Smooth muscle cell (in vitro differentiated cells): ENCODE measurements at regions not wholly inside any gene's neighbourhood (a gene's known extent, or its start where the extent isn't known, plus 50 kb on each side); places are given as distances from the start of the nearest gene placed in this dataset.

Source experiments
- DNase-seq: peaks from one replicate; lab custom pipeline; 2025; ENCODE audit not compliant: unreplicated experiment; lab: John Stamatoyannopoulos, UW
- H2AFZ ChIP-seq: fragments of 200-600 bp; sonication (generic); 2 replicates; pipeline ENCODE4 v1.6.0; 2016; ENCODE audit warnings: antibody characterized with exemption, low read depth, mild to moderate bottlenecking
- H3F3A ChIP-seq: fragments of 200-600 bp; sonication (generic); 2 replicates; pipeline ENCODE4 v1.6.0; 2017; ENCODE audit warnings: antibody characterized with exemption, low read depth
- H3K27ac ChIP-seq: fragments of 200-600 bp; sonication (generic); 2 replicates; pipeline ENCODE4 v1.5.1; 2016; ENCODE audit warnings: low read depth, mild to moderate bottlenecking
- H3K27me3 ChIP-seq: fragments of 200-600 bp; sonication (generic); 2 replicates; pipeline ENCODE4 v1.6.1; 2016; ENCODE audit warnings: low read depth, mild to moderate bottlenecking
- H3K36me3 ChIP-seq: fragments of 200-600 bp; sonication (generic); 2 replicates; pipeline ENCODE4 v1.5.1; 2016; ENCODE audit warnings: low read depth
- H3K4me1 ChIP-seq: fragments of 200-600 bp; sonication (generic); 2 replicates; pipeline ENCODE4 v1.5.1; 2016; ENCODE audit warnings: low read depth
- H3K4me2 ChIP-seq: fragments of 200-600 bp; sonication (generic); 2 replicates; pipeline ENCODE4 v1.6.0; 2016; ENCODE audit warnings: mild to moderate bottlenecking
- H3K4me3 ChIP-seq: fragments of 200-600 bp; sonication (generic); 2 replicates; pipeline ENCODE4 v1.5.1; 2016; ENCODE audit warnings: mild to moderate bottlenecking
- H3K79me2 ChIP-seq: fragments of 200-600 bp; sonication (generic); 2 replicates; pipeline ENCODE4 v1.6.0; 2016; ENCODE audit warnings: low read depth, mild to moderate bottlenecking
- H3K9ac ChIP-seq: fragments of 200-600 bp; sonication (generic); 2 replicates; pipeline ENCODE4 v1.6.0; 2016; ENCODE audit warnings: low read depth
- H3K9me3 ChIP-seq: fragments of 200-600 bp; sonication (generic); replicated peaks from 2 replicates; pipeline ENCODE4 v1.5.1; 2016; ENCODE audit warnings: low read depth
- H4K20me1 ChIP-seq: fragments of 200-600 bp; sonication (generic); 2 replicates; pipeline ENCODE4 v1.6.0; 2016; ENCODE audit warnings: low read depth
- WGBS: methylation state at CpG from one replicate; pipeline ENCODE4 v1.1.7; 2016; ENCODE audit warnings: low lambda C conversion rate; 5-methylcytosine and 5-hydroxymethylcytosine counted together
- TF ChIP-seq, protein P1 (sequence below): fragments of 200-600 bp; sonication (generic); IDR thresholded peaks from 2 replicates; pipeline ENCODE4 v1.5.1; 2017; ENCODE audit warnings: borderline replicate concordance, mild to moderate bottlenecking, antibody characterized with exemption; ENCODE audit not compliant: insufficient read depth, poor library complexity, severe bottlenecking

DNA sequence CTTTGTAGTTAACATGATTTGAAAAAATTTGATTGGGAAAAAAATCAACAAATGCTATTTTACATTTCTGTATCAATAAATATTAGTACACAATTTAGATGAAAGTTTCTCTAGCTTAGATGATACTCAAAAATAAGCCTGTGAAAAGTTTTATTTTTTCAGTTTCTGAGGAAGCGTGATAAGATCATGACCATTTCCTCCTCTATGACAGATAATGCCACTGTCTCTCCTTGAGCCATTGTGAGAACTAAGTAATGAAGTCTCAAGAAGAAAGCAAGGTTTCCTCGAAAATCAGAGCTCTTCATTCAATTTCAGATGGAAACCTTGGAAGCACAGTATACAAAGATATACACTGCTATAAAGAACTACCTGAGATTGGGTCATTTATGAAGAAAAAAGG lies 395.0 kb downstream of the HDGFL1 start:
- Histone ChIP-seq H3K27me3 (no peaks in the 10 kb centered on the region), H4K20me1 (no peaks in the 10 kb centered on the region)
- DNase-seq = no peak

DNA sequence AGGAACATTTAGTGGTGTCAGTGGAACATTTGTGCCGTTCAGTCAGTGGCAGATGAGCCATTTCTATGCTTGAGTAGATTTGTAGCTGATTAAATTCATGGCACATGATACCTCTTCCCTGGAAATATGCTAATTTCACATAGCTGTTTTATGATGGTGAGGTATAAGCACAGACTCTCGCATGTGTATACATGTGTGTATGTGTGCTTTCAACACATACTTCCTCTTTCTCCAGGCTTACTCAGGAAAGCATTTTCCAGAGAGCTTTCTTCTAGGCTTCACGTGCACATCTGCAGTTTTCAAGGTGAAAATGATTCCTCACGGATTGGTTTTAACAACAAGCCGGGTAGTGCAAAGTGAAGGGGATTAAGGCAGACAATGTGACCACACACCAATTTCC lies 396.5 kb downstream of the HDGFL1 start:
- H2AFZ ChIP-seq = no peak overlapping the region
- H3K79me2 ChIP-seq = no peaks in the 10 kb centered on the region
- no peak overlapping the region for H3K9ac ChIP-seq
- H3K4me1 ChIP-seq = no peaks in the 10 kb centered on the region
- TF ChIP-seq, protein P1, sequence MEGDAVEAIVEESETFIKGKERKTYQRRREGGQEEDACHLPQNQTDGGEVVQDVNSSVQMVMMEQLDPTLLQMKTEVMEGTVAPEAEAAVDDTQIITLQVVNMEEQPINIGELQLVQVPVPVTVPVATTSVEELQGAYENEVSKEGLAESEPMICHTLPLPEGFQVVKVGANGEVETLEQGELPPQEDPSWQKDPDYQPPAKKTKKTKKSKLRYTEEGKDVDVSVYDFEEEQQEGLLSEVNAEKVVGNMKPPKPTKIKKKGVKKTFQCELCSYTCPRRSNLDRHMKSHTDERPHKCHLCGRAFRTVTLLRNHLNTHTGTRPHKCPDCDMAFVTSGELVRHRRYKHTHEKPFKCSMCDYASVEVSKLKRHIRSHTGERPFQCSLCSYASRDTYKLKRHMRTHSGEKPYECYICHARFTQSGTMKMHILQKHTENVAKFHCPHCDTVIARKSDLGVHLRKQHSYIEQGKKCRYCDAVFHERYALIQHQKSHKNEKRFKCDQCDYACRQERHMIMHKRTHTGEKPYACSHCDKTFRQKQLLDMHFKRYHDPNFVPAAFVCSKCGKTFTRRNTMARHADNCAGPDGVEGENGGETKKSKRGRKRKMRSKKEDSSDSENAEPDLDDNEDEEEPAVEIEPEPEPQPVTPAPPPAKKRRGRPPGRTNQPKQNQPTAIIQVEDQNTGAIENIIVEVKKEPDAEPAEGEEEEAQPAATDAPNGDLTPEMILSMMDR = no peak
- no peak for DNase-seq
- no peak overlapping the region for H3K4me3 ChIP-seq
- no peak overlapping the region for H3K27ac ChIP-seq
- H3K9me3 ChIP-seq = no peaks in the 10 kb centered on the region
- 75% methylated on average over 5 of the region's 5 CpGs for WGBS
- no peak overlapping the region for H3K4me2 ChIP-seq
- no peaks in the 10 kb centered on the region for H4K20me1 ChIP-seq
- no peaks in the 10 kb centered on the region for H3K27me3 ChIP-seq
- no peaks in the 10 kb centered on the region for H3F3A ChIP-seq
- H3K36me3 ChIP-seq = no peaks in the 10 kb centered on the region

More for the DNA sequence above, 395.0 kb downstream of the HDGFL1 start:
- Histone ChIP-seq H3K4me1 (no peaks in the 10 kb centered on the region), H3K36me3 (no peaks in the 10 kb centered on the region), H3K79me2 (no peaks in the 10 kb centered on the region), H3K4me2 (no peak overlapping the region), H3F3A (no peaks in the 10 kb centered on the region), H3K9ac (no peak overlapping the region), H3K9me3 (no peaks in the 10 kb centered on the region), H3K27ac (no peak overlapping the region), H2AFZ (no peak overlapping the region), H3K4me3 (no peak overlapping the region)
- 92% methylated on average over 2 of the region's 2 CpGs for WGBS
- TF ChIP-seq, protein P1 = no peak

DNA sequence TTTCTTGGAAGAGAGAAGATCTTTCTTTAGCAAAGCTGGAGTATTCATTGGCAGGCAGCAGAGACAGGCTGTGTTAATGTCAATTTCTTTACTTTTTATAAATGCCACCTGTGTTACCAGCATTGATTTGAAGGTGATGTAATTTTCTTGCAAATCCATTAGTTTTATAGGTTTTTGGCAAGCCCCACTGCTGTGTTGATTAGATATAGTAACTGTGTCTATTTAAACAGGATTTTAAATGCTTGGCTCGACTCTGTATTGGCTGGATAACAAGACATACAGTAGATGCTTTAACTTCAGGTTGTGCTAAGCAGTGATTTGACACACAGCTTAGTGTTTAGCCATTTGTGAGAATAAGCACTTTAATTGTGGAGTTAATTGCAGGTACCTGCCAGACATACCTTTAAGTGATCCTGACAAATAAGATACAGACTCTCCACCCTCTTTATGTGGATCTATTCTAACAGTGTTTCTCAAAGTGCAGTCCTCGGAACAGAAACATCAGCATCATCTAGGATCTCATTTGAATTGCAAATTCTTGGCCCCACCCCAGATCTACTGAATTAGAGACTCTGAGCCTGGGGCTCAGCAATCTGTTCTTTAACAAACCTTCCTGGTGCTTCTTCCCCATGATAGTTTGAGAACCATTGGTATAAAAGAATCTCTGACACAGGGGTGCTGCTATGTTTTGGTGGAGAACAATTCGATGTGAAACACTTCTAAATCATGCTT lies 397.5 kb downstream of the HDGFL1 start:
- H3K27me3 ChIP-seq = no peaks in the 10 kb centered on the region
- DNase-seq = no peak
- H3K9me3 ChIP-seq = no peaks in the 10 kb centered on the region
- no peak overlapping the region for H3K4me2 ChIP-seq
- H2AFZ ChIP-seq = no peak overlapping the region
- no peaks in the 10 kb centered on the region for H3K79me2 ChIP-seq
- TF ChIP-seq, protein P1 = no peak
- no peak overlapping the region for H3K27ac ChIP-seq
- WGBS = 85% methylated on average over 3 of the region's 3 CpGs
- H4K20me1 ChIP-seq = no peaks in the 10 kb centered on the region
- no peaks in the 10 kb centered on the region for H3F3A ChIP-seq
- H3K9ac ChIP-seq = no peak overlapping the region
- no peaks in the 10 kb centered on the region for H3K4me1 ChIP-seq
- H3K4me3 ChIP-seq = no peak overlapping the region
- no peaks in the 10 kb centered on the region for H3K36me3 ChIP-seq

DNA sequence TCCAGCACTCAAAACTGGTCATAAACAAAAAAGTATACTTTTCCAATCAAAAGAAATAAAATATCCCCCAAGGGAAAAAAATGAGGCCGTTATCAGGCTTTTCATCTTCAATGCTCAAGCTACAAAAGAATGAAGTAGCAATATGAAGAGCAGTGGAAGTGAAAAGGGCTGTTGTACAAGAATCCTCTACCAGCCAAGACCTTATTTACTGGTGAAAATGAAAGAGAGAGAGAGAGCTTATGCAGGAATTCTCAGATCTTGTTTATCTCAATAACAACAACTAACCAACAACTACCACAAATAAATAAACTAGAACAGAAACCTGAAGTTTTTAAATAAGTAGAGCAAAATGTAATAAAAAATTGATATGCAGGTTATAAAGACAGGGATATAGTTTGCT lies 400.6 kb downstream of the HDGFL1 start:
- Histone ChIP-seq H3K9ac (no peak overlapping the region), H3F3A (no peaks in the 10 kb centered on the region), H3K4me3 (no peak overlapping the region), H4K20me1 (no peaks in the 10 kb centered on the region), H3K27ac (no peak overlapping the region), H3K79me2 (no peaks in the 10 kb centered on the region), H2AFZ (no peak overlapping the region), H3K4me2 (no peak overlapping the region), H3K27me3 (no peaks in the 10 kb centered on the region), H3K9me3 (no peaks in the 10 kb centered on the region), H3K4me1 (no peaks in the 10 kb centered on the region), H3K36me3 (no peaks in the 10 kb centered on the region)
- no peak for DNase-seq
- TF ChIP-seq, protein P1 = no peak
- WGBS = 97% methylated on average over 1 of the region's 1 CpG
